Gastroesophageal sphincter (tissue), 3 donors: ENCODE measurements at regions not wholly inside any gene's neighbourhood (a gene's known extent, or its start where the extent isn't known, plus 50 kb on each side); places are given as distances from the start of the nearest gene placed in this dataset.

Source experiments
- POLR2A ChIP-seq, 2 donors: fragments of 450-650 bp; IDR thresholded peaks; one replicate each; pipeline ENCODE4 v1.6.1; 2017; ENCODE audit warnings: antibody characterized with exemption in 2 of 2, mild to moderate bottlenecking in 2 of 2, moderate library complexity in 1 of 2
- POLR2AphosphoS5 ChIP-seq: sonication (generic); formaldehyde crosslinking; IDR thresholded peaks from one replicate; pipeline ENCODE4 v1.6.1; 2017; ENCODE audit warnings: antibody characterized with exemption
- TF ChIP-seq, protein P1 (sequence below), 4 experiments: fragments of 200-600 bp in 2 of 4; fragments of 450-650 bp in 2 of 4; sonication (generic) in 1 of 4; IDR thresholded peaks; one replicate each; pipeline ENCODE4 v1.5.1; 2017 to 2019; ENCODE audit warnings: antibody characterized with exemption in 4 of 4, mild to moderate bottlenecking in 2 of 4, moderate library complexity in 2 of 4

DNA sequence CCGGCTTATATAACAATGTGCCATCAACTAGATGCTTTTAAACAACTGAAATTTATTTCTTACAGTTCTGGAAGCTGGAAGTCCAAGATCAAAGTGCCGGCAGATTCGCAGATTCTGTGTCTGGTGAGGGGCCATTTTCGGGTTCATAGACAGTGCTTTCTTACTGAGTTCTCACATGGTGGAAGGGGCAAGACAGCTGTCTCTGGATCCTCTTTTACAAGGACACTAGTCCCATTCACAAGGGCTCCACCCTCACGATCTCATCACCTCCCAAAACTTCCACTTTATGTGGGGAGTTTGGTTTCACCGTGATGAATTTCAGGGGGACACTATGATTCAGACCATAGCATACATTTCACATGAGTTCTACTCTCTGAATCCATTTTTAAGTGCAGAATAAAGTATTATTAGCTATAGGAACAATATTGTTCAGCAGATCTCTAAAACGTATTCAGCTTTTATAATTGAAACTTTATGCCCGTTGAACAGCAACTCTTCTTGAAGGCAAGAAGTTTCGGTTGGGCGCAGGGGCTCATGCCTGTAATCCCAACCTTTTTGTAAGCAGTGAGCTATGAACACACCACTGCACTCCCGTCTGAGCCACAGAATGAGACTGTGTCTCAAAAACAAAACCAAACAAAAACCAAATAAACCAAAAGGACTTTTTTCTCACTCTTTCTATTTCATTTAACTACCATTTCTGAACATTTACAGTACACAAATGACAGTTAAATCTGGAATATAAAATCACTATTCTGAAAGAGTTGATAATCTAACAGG lies 502.8 kb downstream of the CMPK2 start:
- TF ChIP-seq POLR2A (IDR thresholded peaks at IDR 0.05): no peak
- TF ChIP-seq, protein P1, sequence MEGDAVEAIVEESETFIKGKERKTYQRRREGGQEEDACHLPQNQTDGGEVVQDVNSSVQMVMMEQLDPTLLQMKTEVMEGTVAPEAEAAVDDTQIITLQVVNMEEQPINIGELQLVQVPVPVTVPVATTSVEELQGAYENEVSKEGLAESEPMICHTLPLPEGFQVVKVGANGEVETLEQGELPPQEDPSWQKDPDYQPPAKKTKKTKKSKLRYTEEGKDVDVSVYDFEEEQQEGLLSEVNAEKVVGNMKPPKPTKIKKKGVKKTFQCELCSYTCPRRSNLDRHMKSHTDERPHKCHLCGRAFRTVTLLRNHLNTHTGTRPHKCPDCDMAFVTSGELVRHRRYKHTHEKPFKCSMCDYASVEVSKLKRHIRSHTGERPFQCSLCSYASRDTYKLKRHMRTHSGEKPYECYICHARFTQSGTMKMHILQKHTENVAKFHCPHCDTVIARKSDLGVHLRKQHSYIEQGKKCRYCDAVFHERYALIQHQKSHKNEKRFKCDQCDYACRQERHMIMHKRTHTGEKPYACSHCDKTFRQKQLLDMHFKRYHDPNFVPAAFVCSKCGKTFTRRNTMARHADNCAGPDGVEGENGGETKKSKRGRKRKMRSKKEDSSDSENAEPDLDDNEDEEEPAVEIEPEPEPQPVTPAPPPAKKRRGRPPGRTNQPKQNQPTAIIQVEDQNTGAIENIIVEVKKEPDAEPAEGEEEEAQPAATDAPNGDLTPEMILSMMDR (IDR thresholded peaks at IDR 0.05): no peak
- no peak for TF ChIP-seq POLR2AphosphoS5
